SHP77 treated with DMSO at 0.1 percent for 48 hours (cell line): ENCODE measurements at regions not wholly inside any gene's neighbourhood (a gene's known extent, or its start where the extent isn't known, plus 50 kb on each side); places are given as distances from the start of the nearest gene placed in this dataset.

Experiments used
- DNase-seq: peaks from one replicate; lab custom pipeline; 2025; lab: John Stamatoyannopoulos, UW

DNA sequence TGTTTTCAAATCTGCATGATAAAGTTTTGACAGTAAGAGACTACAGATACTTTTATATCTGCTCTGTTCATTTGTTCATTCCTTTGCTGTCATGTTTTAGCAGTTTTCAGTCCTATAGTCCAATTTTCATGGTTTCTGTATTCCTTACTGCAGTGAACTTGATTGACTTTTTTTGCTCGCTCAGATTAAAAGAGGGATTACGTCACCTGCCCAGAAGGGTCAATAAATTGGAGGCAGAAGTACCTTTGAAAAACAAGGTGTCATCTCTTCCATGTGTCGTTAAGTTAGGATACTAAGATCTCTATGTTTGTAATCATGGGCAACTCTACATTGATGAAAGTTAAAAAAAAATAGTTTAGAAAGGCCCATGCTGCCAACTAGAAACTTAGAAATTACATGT is 250.1 kb upstream of the SMIM31 start:
- no peak for DNase-seq

DNA sequence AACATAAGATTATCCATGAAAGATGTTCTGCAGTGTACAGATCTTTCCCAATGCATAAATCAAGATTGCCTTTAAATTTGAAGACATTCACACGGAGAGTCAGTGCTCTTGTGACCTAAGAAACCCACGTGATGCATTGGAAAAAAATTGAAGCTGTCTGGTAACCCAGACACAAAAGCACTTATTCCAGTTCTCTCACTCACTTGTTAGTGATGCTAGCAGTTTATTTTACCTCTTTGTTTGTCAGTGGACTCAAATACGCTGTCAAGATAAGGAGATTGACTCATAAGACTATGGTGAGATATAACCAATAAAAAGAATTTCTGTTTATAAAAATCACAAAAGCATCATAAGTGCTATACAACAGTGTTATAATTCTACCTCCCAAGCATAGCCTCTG is 245.8 kb upstream of the SMIM31 start:
- DNase-seq: no peak

DNA sequence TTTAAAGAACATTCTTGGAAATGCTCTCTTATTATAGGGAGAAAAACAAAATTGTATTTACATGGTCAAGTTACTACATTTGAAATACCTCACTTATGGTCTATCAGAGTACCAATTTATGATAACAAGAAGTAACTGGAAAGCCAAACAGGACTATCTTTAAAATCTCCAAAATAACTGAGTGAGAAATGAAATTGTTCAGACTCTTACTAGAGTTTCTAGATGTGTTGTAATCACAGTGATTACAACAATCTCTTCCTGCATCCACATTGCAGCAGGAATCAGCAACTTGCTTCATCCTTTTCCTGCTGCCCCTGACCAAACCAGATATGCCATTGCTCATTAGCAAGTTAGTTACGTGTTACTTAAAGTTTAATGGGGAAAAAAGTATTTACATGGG is 245.2 kb upstream of the SMIM31 start:
- no peak for DNase-seq

DNA sequence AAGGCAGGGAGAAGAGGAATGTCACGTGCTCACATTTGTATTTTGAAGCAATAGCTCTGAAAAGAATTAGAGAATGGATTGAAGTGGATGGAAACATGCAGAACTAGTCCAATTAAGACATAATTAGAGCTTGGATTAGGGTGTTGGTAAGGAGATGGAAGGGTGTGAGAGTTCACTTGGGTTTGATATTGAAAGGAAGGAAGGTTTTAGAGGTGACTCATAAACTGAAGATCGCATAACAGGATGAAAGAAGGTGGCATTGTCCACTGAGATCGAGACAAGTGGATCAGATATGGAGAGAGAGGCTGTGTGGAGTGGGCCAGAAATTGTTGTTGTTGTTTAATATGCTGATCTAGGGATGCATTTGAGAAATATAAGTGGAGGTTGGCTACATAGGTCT is 244.0 kb upstream of the SMIM31 start:
- no peak for DNase-seq

DNA sequence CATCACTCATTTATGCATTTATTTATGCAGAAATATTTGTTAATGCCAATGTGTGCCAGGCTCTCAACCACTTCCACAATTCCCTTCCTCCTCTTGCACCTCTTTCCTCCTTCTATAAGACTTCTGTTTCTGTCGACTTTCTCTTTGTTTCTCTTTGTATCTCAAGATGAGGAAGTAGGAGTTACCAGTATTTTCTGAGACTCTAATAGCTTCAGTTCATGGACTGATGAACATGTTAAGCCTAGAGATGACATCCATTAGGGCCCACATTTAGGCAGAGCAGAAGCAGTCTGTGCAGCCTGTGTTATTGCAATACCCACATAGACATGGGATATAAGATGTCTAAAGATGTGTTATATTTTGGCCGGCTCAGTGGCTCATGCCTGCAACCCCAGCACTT is 241.8 kb upstream of the SMIM31 start:
- DNase-seq: no peak

DNA sequence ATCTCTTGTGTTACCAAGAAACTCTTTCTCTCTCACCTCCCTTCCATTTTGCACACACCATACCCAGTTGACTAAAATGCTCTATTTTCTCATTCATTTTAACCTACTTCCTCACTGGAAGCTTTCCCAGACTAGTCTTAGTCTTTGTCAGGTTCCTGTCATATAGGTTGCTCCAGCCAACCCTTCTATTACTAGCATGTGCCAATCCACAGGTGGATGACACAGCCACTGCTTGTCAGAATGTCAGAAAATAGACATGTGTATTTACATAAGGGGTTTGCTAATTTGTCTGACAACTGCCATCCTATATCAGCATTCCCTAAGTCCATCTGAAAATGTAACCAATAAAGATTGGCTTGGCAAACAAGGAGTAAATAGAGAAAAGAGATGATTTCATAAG is 239.2 kb upstream of the SMIM31 start:
- DNase-seq: no peak

DNA sequence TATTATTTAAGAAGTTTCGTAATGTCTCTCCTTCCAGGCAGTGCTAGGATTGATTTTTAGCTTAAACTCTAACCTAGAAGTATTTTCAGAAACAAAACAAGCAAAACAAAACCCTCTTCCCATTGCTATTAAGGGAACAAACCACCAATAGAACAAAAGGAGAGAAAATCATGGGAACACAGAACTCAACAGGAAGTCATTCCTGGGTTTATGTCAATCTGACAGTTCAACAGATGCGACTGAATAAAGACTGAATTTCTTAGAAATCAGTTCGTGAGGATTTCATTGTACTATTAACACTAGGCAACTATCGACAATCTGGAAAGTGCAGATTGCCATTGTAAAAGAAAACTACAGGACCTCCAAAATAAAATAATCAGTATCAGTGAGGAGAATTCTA is 229.1 kb upstream of the SMIM31 start:
- DNase-seq: no peak

DNA sequence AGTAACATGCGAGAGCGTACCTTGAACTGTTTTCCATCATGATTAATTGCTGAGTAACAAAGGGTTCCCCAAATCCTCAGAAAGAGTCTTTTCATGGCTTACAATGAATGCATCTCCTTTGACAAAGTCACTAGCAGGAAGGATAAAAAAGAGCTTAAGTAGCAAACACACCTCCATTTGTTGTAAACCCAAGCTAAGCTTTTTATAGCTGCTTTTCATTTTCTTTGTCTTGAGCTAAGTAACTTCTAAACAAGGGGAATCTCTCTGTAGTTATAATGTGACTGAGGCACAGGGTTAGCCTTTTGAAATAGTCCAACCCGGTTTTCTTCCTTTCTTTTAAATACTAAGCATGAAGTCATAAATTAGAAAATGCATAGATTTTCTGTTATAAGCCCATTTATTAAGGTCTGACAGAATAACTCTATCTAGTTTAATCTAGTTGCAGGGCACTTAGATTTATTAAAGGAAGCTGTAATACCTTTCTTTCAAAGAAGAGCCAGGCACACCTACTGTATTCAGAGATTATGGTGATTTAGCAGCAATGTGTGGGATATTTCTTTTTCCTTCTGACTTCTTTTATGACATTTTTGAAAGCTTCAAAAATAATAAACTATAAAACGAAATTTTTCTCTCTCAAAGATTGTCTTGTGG is 226.9 kb upstream of the SMIM31 start:
- DNase-seq: no peak

DNA sequence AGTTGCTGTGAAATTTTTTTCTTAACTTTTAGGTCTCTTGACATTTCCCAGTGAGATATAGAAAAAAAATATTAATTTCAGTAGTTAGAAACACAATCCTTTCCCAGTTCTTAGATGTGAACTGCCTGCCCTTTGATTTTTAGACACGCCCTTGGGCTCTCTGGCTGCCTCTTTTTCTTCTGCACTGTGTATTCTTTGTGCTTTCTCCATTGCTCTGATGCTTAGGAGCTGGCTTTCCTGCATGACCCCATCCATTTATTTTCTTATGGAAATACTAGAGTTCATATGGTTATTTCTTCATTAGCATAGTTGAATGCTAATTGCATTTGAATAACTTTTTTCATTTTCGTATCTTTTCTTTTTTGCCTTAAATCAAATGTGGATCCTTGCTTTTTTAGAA is 224.9 kb upstream of the SMIM31 start:
- DNase-seq: no peak

DNA sequence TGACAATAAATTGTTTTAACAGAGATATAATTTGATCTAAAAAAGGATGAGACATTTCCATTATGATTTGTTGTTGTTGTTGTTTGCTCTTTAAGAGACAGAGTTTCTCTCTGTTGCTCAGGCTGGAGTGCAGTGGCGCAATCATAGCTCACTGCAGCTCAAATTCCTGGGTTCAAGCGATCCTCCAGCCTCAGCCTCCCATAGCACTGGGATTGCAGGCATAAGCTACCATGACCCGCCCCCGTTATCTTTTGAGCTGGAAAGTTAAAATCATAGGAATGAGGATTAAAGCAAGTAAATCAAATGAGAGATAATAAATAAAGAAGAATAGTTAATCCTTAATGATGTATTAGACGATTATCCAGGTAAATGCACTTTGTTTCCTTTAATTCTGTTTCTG is 224.4 kb upstream of the SMIM31 start:
- DNase-seq: no peak

DNA sequence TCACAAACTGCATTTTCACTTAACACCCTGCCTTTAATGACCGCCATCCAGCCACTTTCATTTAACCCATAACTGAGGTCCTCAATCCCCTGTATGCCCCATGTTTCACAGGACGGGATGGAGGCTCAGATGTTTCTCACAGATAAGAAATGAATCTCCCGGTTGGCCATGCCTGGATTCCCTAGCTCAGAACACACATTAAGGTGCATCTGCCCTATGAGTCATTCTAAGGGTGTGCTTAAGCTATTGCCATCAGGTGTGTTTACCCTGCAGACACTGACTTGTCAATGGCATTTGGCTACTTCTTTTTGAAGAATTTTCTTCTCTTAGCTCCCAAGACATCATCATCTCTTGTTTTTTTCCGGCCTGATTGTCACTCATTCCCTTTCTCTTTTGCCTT is 222.6 kb upstream of the SMIM31 start:
- DNase-seq: no peak

DNA sequence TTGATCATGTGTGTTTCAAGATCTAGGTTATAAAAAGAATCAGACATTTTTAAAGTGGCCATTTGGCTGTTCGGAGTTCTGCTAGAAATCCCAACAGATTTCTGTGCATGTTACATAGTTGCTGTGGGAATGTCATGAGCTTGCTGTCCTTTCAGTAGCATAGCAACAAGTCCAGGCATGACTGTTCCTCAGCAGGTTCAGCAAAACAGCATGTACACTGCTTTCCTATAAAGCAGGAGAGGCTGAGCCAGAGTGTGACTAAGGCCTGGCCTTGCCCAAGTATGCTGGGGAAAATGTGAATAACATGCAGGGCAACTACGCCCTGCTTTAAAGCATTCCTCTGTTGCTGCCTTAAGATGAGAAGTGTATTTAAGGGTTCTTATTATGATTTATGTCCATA is 217.1 kb upstream of the SMIM31 start:
- no peak for DNase-seq

DNA sequence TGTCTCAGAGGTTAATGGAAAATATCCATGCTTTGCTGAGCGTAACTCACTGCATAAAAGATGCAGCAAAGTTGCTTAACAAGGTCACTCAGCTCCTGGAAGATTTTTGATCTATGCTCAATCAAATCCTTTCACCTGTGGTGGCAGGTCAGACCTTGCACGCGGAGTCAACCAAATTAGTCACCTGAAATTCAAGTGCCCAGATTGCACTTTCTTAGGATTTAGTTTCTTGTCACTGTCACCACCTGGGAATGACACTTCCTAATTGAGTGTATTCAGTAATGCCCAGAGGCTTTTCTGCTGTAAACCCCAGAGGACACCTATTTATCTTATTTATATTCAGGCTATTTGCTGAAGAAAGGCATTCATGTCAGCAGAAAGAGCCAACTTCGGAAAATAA is 215.8 kb upstream of the SMIM31 start:
- no peak for DNase-seq

DNA sequence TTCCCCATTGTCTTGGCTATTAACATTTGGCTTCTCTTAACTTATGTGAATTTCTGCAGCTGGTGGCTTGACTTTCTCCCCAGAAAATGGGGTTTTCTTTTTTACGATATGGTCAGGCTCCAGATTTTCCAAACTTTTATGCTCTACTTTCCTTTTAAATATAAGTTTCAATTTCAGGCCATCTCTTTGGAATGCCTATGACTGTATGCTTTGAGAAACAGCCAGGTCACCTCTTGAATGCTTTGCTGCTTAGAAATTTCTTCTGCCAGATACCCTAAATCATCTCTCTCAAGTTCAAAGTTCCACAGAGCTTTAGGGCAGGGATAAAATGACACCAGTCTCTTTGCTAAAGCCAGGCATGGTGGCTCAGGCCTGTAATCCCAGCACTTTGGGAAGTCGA is 212.9 kb upstream of the SMIM31 start:
- no peak for DNase-seq

DNA sequence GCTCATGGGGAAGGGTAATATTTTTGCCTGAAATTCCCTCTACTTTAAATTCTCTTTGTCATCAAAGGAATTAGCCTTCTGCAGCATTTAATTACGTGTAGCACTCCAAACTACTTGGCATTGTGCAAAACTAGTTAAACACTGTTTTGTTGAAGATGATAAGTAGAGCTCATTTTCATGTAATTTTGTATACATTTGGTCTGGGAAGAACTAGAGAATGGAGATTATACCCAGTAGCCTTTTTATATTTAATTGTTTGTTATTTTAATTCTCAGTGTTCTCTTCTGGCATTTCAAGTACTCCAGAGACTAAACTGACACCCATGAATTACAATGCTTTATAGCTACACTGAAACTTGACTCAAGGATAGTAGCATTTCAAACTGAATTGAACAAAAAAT is 211.5 kb upstream of the SMIM31 start:
- no peak for DNase-seq

DNA sequence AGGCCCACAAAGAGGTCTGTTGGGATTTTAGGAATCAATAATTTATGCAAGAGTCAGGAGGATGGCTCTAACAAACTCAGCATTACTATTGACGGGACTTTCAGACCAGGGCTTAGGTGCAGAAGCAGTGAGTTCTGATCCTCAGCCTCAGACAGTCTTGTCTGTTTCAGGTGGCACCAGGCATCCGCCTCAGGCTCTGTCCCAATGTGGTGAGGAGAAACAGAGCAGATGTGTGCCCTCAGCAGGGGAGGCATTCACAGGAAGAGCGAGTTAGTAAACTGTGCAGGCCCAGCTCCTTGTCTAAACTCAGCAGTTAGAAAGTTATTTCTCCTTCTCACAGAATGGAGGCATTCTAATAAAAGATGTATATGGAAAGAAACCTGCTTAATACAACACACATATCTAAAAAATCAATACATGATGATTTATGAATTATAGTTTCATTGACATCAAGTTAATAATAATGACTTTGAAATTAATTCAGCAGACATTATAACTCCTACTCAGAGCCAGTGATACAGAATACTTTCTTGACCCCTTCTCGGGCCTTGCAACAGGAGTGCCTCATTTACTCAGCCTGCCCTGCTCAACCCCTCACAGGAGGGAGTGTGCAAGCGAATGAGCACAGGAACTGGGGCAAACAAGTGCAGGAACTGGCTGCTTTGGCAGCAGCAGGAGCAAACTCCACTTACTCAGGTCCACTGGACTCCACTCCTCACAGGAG is 202.8 kb upstream of the SMIM31 start:
- no peak for DNase-seq

DNA sequence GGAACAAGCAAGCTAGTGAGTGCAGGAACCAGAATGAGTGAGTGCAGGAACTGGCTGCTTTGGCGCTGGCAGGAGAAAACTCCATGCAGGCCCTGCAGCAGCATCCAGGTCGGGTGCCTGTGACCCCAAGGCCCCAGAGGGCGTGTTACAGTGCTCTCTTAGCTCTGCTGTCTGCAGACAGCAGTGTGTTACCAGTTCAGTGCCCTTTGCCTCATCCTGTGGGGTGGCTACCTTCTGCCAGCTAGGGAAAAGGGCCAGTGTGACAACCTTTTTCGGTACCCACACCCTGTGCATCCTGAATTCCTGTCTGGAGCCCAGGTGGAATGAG is 202.3 kb upstream of the SMIM31 start:
- DNase-seq: no peak

DNA sequence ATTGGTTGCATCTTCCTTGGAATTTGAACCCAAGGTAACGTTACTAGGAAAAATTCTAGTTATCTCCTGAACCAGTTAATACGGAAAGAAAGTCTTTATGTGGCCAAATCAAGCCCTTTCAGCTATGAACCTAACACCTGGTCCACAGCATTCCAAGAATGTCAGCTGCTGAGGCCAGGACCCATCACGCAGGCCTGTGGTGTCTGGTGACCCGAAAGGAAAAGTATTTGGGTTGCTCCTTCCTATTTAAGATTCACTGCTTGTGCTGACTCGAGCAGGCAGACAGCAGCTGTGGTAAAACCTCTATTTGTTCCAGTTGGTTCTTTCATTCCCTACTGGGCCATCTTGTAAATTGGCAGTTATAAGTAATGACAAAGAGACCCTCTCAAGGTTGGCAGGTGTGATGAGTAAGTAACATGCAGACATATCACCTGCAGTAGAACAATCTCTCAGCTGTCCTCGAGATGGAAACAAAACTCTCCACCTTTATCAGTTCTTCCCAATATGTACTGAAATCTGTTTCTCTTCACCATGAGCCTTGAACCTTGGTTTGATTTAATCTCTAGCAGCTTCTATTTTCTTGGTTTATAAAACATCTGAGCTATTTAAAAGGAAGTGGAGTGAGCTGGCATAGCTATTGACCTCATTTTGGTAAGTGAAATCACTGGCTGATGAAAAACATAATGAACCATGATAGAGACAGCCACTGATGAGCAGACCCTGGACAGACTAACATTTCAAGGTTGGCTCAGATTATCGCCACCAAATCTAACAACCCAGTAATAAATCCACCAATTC is 182.1 kb upstream of the SMIM31 start:
- DNase-seq: no peak

DNA sequence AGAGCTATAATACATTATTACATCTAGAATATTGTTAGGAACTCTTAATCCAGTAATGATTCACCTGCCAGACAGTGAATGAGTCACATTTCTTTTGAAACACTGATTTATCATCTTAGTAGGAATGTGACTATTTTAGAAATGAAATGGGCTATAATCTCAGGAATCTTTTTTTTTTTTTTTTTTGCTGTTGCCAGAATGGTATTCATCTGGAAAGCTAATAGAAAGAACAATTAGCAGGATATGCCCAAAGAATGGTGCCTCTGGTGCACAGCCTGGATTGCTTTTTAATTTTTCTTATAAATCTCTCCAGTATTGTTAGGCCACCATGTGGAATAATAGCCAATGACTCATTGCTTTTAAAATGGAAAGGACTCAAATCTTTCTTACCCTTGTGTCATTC is 181.1 kb upstream of the SMIM31 start:
- no peak for DNase-seq

DNA sequence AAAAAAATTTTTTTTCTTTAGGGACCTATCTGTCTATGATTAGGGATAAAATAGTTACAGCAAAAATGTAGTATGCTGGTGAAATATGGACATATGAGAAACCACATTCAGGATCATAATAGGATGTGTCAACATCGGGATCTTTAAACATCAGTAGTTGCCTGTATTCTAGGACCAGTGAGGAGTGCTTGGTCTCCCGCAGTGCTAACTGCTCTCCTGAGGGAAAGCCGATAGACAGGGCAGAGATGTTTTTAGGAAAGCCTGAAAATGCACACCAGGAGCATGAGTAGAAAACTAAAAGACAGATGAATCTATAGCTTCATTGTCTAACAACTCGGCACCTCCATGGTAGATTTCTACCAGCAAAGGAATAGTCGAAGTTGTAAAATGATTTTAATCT is 178.1 kb upstream of the SMIM31 start:
- DNase-seq: no peak

DNA sequence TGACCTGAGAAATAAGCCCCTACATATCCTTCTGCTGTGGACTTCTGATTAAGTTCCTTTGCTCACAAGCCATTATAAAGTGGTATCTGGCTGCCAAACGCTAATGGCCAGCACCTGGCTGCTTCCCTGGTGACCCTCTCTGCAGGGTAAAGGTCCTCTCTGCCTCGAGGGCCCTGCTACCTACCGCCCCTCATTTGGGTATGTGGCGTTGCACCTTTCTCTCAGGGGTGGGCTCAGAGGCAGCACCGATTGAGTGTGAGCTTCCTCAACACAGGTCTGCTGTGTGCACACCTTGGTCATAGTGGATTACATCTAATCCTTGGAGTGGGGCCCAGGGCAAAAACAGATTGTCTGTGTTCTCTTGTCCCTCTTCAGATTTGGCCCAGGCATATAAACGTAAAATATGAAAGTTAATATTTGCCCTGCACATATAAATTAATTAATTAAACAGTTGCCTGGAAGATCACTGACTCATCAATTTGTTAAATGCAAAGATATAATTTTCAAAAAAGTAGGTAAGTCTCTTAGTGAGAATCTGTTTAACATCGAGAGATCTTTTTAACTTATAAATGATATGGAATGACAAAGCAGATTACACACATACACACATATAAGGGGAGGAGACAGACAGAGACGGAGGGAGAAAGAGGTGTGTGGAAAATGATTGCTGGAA is 174.5 kb upstream of the SMIM31 start:
- no peak for DNase-seq

DNA sequence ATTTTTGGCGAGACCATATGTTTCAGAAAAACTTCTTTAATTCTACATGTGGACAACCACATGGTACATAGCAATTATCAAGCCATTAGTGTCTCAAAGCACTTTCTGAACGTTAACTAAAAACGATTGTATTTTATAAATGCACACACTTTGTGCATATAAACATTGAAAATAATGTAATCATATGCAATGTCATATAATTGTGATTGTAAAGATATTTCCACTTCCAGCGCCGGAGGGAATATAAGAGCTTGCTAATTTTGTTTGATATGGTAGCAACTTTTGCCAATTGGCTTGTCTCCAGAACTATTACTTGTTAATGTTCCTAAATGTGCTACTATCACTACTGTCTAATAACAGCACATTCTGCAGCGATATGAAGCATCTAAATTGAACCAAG is 162.3 kb upstream of the SMIM31 start:
- no peak for DNase-seq

DNA sequence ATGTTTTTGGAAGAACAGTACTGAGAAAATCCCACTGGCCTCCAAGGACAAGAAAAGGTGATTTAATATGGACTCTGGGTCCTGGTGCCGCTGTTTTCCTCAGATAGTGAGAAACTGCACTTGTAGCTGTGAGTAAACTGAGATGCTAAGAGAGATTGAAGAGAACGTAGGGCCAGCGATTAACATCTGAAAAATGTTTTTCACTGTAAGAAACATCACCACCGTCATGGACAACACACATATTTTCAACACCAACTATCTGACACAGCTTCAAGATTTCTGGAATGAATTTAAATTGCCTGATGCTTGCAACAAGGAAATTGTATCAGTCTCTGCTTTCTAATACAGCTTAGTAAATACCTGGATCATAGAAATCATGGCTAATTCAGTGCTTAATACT is 158.2 kb upstream of the SMIM31 start:
- DNase-seq: no peak
